GM18858 (cell line): ENCODE measurements at regions not wholly inside any gene's neighbourhood (a gene's known extent, or its start where the extent isn't known, plus 50 kb on each side); places are given as distances from the start of the nearest gene placed in this dataset.
"Not testable (repeated sequence)": the region's sequence is repeated elsewhere in the genome, so short reads cannot be mapped to it uniquely, and the experiment has no call there.

Source experiments
- ATAC-seq: cut with Tn5 transposase; IDR thresholded peaks from one replicate; pipeline ENCODE4 v1.9.1; 2021; ENCODE audit not compliant: unreplicated experiment

DNA sequence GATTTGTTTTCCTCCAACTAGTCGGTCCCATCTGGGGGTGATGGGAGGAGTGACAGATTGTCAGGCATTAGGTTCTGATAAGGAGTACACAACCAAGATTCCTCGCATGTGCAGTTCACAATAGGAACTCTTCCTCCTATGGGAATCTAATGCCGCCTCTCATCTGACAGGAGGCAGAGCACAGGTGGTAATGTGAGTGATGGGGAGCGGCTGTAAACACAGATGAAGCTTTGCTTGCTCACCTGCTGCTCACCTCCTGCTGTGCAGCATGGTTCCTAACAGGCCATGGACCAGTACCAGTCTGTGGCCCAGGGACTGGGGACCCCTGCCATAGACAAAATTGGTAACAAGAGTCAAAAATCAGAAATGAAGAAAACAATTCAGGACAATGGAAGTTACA lies 173.3 kb upstream of the HMHB1 start:
- ATAC-seq: no peak

DNA sequence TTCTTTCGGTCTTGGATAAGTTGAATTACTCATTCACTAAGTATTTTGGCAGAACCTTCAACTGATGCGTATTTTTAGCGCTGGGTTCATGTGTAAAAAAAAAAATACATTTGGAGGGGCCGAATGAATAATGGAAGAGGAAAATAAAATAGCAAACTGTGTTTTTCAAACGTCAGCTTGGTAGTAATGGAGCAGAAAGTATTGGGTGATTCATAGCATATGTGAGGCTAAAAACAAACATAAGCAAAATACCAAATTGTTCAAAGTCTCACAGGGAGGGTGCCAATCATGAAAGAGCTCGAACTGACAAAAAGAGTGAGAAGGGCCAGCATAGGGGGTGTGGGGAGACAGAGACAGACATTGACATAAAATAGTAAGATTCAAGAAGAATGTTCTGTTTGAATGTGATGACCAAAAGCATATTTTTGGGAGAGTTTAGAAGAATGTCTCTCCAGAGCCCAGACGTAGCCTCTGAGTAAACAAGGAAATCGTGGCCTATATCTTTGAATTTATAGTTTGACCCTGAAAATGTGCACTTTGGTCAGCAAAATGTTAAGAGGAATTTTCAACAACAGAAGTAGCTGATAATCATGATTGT lies 174.9 kb upstream of the HMHB1 start:
- ATAC-seq: no peak

DNA sequence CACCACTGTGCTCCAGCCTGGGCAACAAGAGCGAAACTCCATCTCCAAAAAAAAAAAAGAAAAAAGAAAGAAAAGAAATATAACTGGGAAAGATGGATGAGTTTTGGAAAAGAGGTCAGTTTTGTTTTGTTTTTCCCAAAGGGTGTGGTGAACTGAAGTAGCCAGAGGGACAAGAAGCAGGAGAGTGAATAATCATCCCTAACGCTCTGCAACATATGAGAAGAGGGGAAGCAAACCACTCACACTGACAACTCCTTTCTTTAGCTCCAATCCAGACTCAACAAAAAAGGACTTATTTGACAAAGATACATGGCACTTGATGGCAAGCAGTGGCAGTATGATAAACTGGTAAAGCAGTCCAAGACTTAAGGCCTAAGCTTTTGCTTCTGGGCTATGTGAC lies 176.1 kb upstream of the HMHB1 start:
- ATAC-seq: no peak

- no peak for ATAC-seq
Measured at GRCh38 chr5:143635146-143635752, 176.7 kb upstream of the HMHB1 start.

- ATAC-seq: no peak
Measured at GRCh38 chr5:143634689-143635088, 177.3 kb upstream of the HMHB1 start.

DNA sequence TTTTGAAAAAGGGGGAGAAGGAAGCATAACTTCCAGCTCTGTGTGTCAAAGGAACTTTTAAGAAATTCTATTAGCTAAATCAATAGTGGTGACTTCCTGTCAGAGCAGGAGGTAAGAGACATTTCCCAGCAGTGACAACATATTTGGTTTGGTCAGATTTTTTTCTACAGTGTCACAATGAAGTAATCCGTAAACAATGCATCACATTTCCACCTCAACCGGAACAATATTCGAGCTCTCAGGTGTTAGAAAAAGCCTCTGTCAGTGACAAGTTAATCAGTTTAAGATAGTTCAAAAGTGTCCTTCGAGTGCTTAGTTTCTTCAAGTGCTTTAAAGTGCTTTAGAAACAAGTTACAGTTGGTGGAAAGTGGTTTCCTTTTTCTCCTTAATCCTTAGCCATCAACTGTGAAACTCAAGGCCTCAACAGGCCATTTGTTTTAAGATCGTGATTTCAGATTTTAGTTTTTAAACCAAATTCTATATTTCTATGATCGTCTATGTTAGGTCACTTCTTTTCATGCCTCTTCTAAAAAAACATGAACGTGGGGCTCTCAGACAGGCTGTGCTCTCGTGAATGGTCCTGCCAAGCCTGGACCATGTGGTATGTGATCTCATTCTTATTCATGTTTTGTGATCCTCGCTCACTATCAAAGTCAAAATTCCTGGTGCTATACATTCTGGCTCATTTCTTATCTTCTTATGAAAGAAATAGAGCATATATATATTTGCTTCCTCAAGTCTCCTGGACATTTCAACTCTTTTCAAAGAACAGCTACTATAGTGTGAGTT lies 181.9 kb upstream of the HMHB1 start:
- ATAC-seq: no peak

DNA sequence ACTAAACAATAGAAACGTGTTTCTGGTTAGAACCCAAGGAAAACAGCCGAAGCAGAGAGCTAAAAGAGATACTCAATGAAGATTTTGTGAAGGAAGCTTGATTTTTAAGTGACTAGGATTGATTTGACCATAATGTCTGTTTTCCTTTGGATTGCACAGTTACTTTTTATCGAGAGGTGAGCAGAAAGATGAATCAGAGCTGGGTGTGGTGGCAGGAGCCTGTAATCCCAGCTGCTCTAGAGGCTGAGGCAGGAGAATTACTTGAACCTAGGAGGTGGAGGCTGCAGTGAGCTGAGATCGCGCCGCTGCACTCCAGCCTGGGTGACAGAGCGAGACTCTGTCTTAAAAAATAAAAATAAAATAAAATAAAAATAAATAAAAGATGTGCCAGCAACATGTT lies 186.9 kb upstream of the HMHB1 start:
- ATAC-seq: not testable (repeated sequence)

- no peak for ATAC-seq
Measured at GRCh38 chr5:143624465-143624864, 187.5 kb upstream of the HMHB1 start.

- no peak for ATAC-seq
Measured at GRCh38 chr5:143619040-143619439, 192.9 kb upstream of the HMHB1 start.

DNA sequence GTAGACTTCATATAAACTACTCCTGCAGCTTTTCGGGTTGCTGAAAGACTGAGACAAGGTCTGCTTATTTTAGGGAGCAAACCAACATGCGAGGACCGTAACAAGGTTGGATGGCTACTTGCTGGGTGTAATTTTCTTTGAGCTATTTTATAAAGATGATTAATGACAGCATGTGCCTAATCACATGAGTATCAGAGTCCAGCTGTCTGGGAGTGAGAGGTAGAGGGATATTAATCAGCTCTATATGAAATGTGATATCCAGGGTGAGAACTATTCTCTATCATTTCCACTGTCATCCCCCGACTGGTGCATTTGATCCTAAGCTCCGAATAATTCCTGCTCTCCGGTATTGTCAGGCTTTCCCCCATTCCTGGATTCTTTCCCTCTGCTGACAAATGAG lies 193.8 kb upstream of the HMHB1 start:
- ATAC-seq: no peak

GRCh38 chr5:143614831-143615230 lies 197.1 kb upstream of the HMHB1 start:
- ATAC-seq: no peak

- peak; percentile 51 for ATAC-seq
Measured at GRCh38 chr5:143613329-143613728, 198.6 kb upstream of the HMHB1 start.

- ATAC-seq: no peak
Measured at GRCh38 chr5:143610946-143611345, 201.0 kb upstream of the HMHB1 start.

GRCh38 chr5:143606043-143606752 lies 202.7 kb upstream of the NR3C1 start:
- ATAC-seq: peak; percentile 81

DNA sequence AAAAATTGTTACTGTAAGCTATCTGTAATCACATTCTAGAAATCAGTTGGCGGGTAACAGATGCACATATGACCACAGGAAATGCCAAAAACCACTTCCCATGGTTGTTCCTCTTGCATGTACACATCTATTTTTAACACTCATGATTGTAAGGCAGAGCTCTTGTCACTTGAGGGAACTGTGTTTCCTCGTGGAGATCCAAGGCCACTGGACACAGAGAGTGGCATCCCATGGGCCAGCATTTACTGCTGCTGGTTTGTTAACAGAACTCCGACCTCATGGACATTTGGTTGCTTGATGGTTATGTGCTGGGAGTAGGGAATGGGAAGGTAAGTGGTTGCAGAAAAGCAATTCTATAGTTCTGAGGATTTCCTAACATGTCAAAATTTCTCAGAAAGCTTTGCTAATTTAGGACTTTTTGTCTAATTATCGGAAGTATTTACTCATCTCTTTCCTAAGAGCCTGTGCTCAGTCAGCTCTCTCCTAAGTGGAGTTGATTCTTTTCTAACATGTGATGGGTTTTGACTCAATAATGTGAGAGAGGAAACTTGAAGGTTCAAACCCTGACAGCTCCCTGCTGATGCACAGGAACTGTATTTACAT lies 202.0 kb upstream of the NR3C1 start:
- ATAC-seq: no peak

- ATAC-seq: no peak
Measured at GRCh38 chr5:143601917-143602333, 198.4 kb upstream of the NR3C1 start.

GRCh38 chr5:143601357-143601756 lies 197.9 kb upstream of the NR3C1 start:
- no peak for ATAC-seq

DNA sequence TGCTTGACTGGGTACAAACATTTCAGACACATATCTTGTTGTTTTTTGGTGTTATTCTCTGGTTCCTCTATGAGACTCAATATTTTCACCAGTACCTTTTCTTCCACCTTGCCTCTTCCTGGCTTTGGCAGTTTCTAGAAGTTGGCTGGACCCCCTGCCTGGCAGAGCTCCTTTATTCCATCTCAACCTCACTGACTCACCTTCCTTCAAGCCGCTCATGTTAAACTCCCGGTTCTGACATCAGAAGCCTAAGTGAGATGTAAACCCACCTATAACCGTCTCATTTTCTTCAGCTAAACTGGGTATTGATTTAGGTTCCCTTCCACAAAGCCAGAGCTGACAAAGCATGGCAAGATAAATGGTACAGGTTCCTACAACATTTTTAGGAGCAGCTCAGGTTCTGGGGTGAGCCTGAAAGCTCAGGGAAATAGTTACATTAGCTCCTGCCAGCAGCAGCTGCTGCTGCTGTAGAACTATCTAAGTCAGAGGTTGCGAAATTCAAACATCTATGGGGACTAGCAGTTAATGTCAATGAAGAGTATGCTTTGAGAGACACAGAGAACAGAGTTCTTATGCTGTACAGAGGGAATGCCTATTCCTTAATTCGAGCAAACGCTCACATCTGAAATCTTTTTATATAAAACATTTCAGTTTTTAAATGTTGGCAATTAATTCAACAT lies 197.1 kb upstream of the NR3C1 start:
- no peak for ATAC-seq

DNA sequence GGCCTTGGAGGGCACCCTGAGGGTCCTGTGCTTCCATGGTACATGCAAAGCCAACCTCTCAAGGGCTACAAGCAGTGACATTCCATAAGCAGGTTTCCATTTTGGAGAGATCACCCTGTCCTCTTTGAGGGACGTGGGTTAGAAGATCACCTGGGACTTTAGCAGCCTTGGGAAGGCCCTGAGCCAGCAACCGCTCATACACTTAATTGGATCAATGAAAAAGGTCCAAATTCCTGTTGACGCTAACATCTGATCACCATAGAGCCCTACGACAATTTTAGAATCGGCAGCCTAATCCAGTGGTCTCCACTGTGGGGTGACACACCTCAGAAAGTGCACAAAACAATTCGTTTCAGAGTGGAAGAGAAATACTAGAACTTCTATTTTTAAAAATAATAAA lies 196.0 kb upstream of the NR3C1 start:
- no peak for ATAC-seq

GRCh38 chr5:143596824-143597223 lies 193.3 kb upstream of the NR3C1 start:
- no peak for ATAC-seq
